ENCODE measurements at regions not wholly inside any gene's neighbourhood (a gene's known extent, or its start where the extent isn't known, plus 50 kb on each side); places are given as distances from the start of the nearest gene placed in this dataset.

- TF ChIP-seq CTCF (IDR thresholded peaks at IDR 0.05; ENCODE audit: low read length) (no peak), EZH2phosphoT487 (IDR thresholded peaks at IDR 0.05; ENCODE audit: low read length) (no peak)
These were observed 85.6 kb upstream of the HIVEP3 start for GRCh38 chr1:42004322-42004721.

Data from MM.1S (cell line).